ENCODE measurements at regions not wholly inside any gene's neighbourhood (a gene's known extent, or its start where the extent isn't known, plus 50 kb on each side); places are given as distances from the start of the nearest gene placed in this dataset.

DNA sequence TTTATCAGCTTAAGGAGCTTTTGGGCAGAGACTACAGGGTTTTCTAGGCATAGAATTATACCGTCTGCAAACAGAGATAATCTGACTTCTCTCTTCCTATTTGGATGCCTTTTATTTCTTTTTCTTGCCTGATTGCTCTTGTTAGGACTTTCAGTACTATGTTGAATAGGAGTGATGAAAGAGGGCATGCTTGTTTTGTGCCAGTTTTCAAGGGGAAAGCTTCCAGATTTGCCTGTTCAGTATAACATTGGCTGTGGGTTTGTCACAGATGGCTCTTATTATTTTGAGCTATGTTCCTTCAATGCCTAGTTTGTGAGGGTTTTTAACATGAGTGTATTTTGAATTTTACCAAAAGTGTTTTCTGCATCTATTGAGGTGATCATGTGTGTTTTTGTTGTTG is 192.8 kb upstream of the PHACTR1 start:
- TF ChIP-seq SUZ12 (IDR thresholded peaks at IDR 0.05; ENCODE audit: low read length) (no peak), RFX5 (IDR thresholded peaks at IDR 0.05; ENCODE audit: borderline replicate concordance, low read depth, low read length) (no peak), CBX5 (IDR thresholded peaks at IDR 0.05; ENCODE audit: low read depth, low read length) (no peak), EP300 (IDR thresholded peaks at IDR 0.05; ENCODE audit: borderline replicate concordance in 1 of 2, low read depth in 2 of 2, low read length in 2 of 2) (no peak), NANOG (IDR thresholded peaks at IDR 0.05; ENCODE audit: insufficient read depth, low read depth, low read length, poor library complexity, severe bottlenecking) (no peak), CHD2 (IDR thresholded peaks at IDR 0.05; ENCODE audit: low read length) (no peak), TEAD4 (IDR thresholded peaks at IDR 0.05; ENCODE audit: low read depth, low read length) (no peak)
- H3K27ac ChIP-seq (ENCODE audit: low read depth, low read length): no peak overlapping the region
- H3K9ac ChIP-seq (replicated peaks in 1 of 4; ENCODE audit: extremely low read depth in 1 of 4, low read depth in 3 of 4, low read length in 3 of 4): no peak overlapping the region
- H3K23me2 ChIP-seq (ENCODE audit: low read depth, low read length): no peaks in the 10 kb centered on the region; the same call in 1 of the 2 replicates
- H3K79me2 ChIP-seq (ENCODE audit: control insufficient read depth in 1 of 2, insufficient read depth in 2 of 2, low read length in 2 of 2): no peaks in the 10 kb centered on the region
- no peaks in the 10 kb centered on the region for H3K27me3 ChIP-seq (replicated peaks in 1 of 4; ENCODE audit: control insufficient read depth in 3 of 4, extremely low read depth in 1 of 4, insufficient read depth in 3 of 4, low read length in 3 of 4)
- WGBS, 2 experiments (ENCODE audit: extremely low coverage in 1 of 2, insufficient coverage in 1 of 2, insufficient read length in 1 of 2, insufficient replicate concordance in 2 of 2, low coverage in 1 of 2, low lambda C conversion rate in 2 of 2, missing lambda C conversion rate in 1 of 2): 94% methylated on average over 1 of the region's 1 CpG; no CpG with 5 or more reads in 1 of the 2 experiments
- H3K14ac ChIP-seq (ENCODE audit: insufficient read length): no peak overlapping the region
- no peak overlapping the region for H4K5ac ChIP-seq (ENCODE audit: insufficient read length, low read depth, low read length)
- no peak overlapping the region for H2BK5ac ChIP-seq (ENCODE audit: low read depth, low read length)
- H2BK20ac ChIP-seq (ENCODE audit: low read length): no peak overlapping the region
- no peak overlapping the region for H4K8ac ChIP-seq (ENCODE audit: extremely low read depth, insufficient read depth, low read length)
- H2AFZ ChIP-seq (ENCODE audit: low read length): no peak overlapping the region
- H3K56ac ChIP-seq (replicated peaks; ENCODE audit: insufficient read length, low read depth, low read length): no peak overlapping the region
- H2AK5ac ChIP-seq (ENCODE audit: low read depth, low read length): no peak overlapping the region
- no peak overlapping the region for H4K91ac ChIP-seq (replicated peaks; ENCODE audit: insufficient read length, low read length)
- no peak for DNase-seq (ENCODE audit: low read depth in 1 of 2, low spot score in 2 of 2)
- H3K4me2 ChIP-seq (ENCODE audit: insufficient read depth in 1 of 2, low read depth in 2 of 2, low read length in 2 of 2): no peak overlapping the region
- no peaks in the 10 kb centered on the region for H3K9me3 ChIP-seq (ENCODE audit: insufficient read depth in 2 of 2, low read depth in 1 of 2, low read length in 1 of 2)
- ChIA-PET POLR2A (ENCODE audit: partially characterized antibody) (interaction anchor here (0.6 kb wide), 1 partner anchor 51 kb away, joined by 4 read pairs; no protein-coding TSS in a partner anchor), CTCF (ENCODE audit: partially characterized antibody) (interaction anchor here (0.6 to 1.4 kb wide), 2 partner anchors 79 to 80 kb away, joined by 3 to 6 read pairs; no protein-coding TSS in a partner anchor)
- no peak overlapping the region for H2BK12ac ChIP-seq (ENCODE audit: low read depth, low read length)
- no peak overlapping the region for H3K18ac ChIP-seq (ENCODE audit: extremely low read depth, low read length)
- no peak overlapping the region for H2BK15ac ChIP-seq (ENCODE audit: low read length)
- no peak overlapping the region for H2BK120ac ChIP-seq (replicated peaks; ENCODE audit: low read depth, low read length)
- no peaks in the 10 kb centered on the region for H3K36me3 ChIP-seq (ENCODE audit: control insufficient read depth in 2 of 4, insufficient read depth in 4 of 4, low read length in 3 of 4)
- H3K79me1 ChIP-seq (ENCODE audit: low read depth, low read length): no peaks in the 10 kb centered on the region
- no peak overlapping the region for H3K4ac ChIP-seq (replicated peaks; ENCODE audit: insufficient read length, low read depth, low read length)
- FAIRE-seq: no peak
- H4K20me1 ChIP-seq (replicated peaks in 1 of 2; ENCODE audit: control insufficient read depth in 1 of 2, insufficient read depth in 2 of 2, low read length in 2 of 2): no peaks in the 10 kb centered on the region
- H3K23ac ChIP-seq (ENCODE audit: insufficient read length): no peak overlapping the region
- H3K4me1 ChIP-seq (replicated peaks in 1 of 4; ENCODE audit: control insufficient read depth in 3 of 4, insufficient read depth in 4 of 4, low read length in 3 of 4): no peaks in the 10 kb centered on the region
- no peak overlapping the region for H3K4me3 ChIP-seq (ENCODE audit: extremely low read depth in 1 of 4, insufficient read depth in 2 of 4, low read depth in 3 of 4, low read length in 4 of 4)

All from H1 (cell line).